ENCODE measurements at regions not wholly inside any gene's neighbourhood (a gene's known extent, or its start where the extent isn't known, plus 50 kb on each side); places are given as distances from the start of the nearest gene placed in this dataset.
"Not testable (repeated sequence)": the region's sequence is repeated elsewhere in the genome, so short reads cannot be mapped to it uniquely, and the experiment has no call there.

DNA sequence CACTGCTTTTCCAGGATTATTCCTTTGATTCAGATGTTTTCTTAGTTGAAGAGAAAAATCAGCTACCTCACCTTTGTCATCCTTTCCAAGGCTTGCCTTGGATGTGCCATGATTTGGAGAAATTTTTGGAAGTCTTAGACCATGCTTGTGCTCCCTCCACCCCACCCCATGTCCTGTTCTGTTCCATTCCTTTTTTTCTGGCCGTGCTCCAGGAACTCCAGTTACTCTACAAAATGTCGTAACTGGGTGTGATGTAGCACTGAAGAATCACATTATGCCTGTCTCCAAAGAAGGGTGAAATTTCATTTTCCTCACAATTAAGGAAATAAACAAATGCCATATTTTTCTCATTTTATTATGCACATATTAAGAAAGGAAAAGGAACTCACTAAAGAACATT, 217.8 kb upstream of the ZRANB2 start:
- TF ChIP-seq Cebpa-rat (IDR thresholded peaks at IDR 0.05): no peak
- no peak overlapping the region for H3K4me2 ChIP-seq
- H3K27ac ChIP-seq: no peak overlapping the region
- H3K4me1 ChIP-seq: 0 out of 2 replicates have a peak, but pooled peaks cover under 1% of the 10 kb centered on the region
- H3K36me3 ChIP-seq: no peaks in the 10 kb centered on the region
- H4K20me1 ChIP-seq: no peaks in the 10 kb centered on the region
- H3K9me3 ChIP-seq: no peaks in the 10 kb centered on the region
- no peaks in the 10 kb centered on the region for H3K27me3 ChIP-seq
- H3K4me3 ChIP-seq: no peak overlapping the region
- H3K9ac ChIP-seq: no peak overlapping the region

DNA sequence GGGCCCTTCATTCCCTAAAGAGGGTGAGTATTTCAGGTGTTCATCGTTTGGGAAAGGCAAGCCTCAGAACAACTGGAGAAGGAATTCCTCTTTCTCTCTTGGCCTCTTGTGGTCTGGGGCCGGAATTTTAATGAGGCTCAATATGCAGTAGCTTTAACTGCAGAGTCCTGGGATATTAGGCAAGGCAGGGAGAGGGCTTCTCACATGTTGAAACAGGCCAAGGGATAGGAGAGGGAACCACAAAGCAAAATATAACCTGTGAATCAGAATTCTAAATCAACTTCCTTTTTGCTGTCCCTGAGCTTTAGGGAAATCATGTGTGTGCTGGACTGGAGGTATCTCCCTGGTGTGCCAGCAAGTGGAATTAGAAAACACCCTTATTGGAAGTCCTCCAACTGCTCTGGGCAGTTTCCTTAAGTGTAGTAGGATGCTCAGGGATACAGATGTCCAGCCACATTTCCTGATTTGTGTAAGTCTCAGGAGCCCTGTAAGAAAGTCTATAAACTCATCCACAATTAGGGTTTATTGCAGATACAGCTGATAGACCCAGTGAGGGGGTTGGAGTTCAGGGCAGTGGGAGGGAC, 215.8 kb upstream of the ZRANB2 start:
- no peaks in the 10 kb centered on the region for H4K20me1 ChIP-seq
- H3K9ac ChIP-seq: no peak overlapping the region
- no peaks in the 10 kb centered on the region for H3K27me3 ChIP-seq
- H3K4me1 ChIP-seq: no peaks in the 10 kb centered on the region
- TF ChIP-seq Cebpa-rat (IDR thresholded peaks at IDR 0.05): no peak
- no peak overlapping the region for H3K4me3 ChIP-seq
- H3K9me3 ChIP-seq: no peaks in the 10 kb centered on the region; the same call in 1 of the 2 replicates
- no peak overlapping the region for H3K4me2 ChIP-seq
- H3K36me3 ChIP-seq: no peaks in the 10 kb centered on the region
- H3K27ac ChIP-seq: no peak overlapping the region

DNA sequence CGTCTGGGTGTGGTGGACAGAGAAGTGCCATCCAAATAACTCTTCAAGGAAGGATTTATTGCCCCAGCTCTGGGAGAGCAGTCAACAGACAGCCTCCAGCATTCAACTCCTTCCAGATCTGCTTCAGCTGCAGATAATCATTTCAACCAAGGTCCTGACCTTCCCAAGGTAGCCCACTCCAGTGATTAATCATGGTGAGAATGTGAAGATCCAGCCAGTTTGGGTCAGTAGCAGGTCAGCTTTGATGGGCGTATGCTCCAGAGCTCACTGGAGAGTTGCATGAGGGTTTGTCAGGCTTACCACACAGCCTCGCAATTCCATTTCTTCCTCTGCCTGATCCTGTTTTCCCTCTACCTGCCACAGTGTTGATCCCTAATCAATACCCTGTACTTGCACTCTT, 214.5 kb upstream of the ZRANB2 start:
- Histone ChIP-seq H3K27ac (no peak overlapping the region), H3K36me3 (no peaks in the 10 kb centered on the region), H3K4me2 (no peak overlapping the region), H3K27me3 (no peaks in the 10 kb centered on the region), H3K4me3 (no peak overlapping the region), H3K4me1 (no peaks in the 10 kb centered on the region), H3K9ac (no peak overlapping the region), H4K20me1 (no peaks in the 10 kb centered on the region), H3K9me3 (no peaks in the 10 kb centered on the region; the same call in 1 of the 2 replicates)
- no peak for TF ChIP-seq Cebpa-rat (IDR thresholded peaks at IDR 0.05)

DNA sequence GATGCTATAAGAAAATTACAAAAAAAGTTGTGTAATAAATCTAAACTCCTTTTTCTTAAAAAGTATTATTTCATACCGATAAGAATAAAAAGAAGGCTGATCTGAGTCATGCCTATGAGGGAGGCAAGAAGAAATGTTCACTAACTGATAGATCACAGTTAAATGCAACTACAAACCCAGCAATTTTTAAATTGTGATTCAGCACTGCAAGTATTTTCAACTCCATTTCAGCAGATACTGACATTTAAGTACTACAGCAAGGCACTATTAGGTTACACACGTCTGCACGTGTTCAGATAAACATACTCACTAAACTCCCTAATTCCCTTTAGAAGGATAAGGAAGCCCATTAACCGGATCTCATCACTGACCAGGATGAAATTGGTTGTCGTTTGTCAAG, 213.3 kb upstream of the ZRANB2 start:
- Histone ChIP-seq H3K27me3 (no peaks in the 10 kb centered on the region), H3K9ac (no peak overlapping the region), H3K4me1 (no peaks in the 10 kb centered on the region), H4K20me1 (no peaks in the 10 kb centered on the region), H3K27ac (no peak overlapping the region), H3K36me3 (no peaks in the 10 kb centered on the region), H3K9me3 (no peaks in the 10 kb centered on the region; the same call in 1 of the 2 replicates), H3K4me3 (no peak overlapping the region), H3K4me2 (no peak overlapping the region)
- no peak for TF ChIP-seq Cebpa-rat (IDR thresholded peaks at IDR 0.05)

DNA sequence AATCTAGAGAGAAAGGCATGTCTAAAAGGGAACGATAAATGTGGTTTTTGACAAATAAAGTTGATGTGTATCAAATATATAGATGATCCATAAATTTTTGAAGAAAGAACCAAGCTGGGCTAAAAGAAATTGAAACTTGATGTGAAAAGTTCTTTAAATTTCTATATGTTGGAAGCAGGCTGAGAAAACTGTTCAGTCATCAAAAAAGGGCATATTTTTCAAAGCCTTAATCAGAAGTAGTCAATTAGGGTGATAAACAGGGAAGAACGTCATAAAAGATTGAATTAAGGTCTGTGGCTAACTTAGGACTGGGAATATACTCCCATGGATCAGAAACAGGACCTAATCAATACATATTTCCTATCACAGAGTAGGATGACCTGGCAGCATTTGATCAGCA, 211.4 kb upstream of the ZRANB2 start:
- Histone ChIP-seq H3K4me2 (no peak overlapping the region), H4K20me1 (no peaks in the 10 kb centered on the region), H3K36me3 (no peaks in the 10 kb centered on the region), H3K4me1 (no peaks in the 10 kb centered on the region), H3K9me3 (no peaks in the 10 kb centered on the region; the same call in 1 of the 2 replicates), H3K27me3 (no peaks in the 10 kb centered on the region), H3K9ac (no peak overlapping the region), H3K27ac (no peak overlapping the region), H3K4me3 (no peak overlapping the region)
- TF ChIP-seq Cebpa-rat (IDR thresholded peaks at IDR 0.05): no peak

DNA sequence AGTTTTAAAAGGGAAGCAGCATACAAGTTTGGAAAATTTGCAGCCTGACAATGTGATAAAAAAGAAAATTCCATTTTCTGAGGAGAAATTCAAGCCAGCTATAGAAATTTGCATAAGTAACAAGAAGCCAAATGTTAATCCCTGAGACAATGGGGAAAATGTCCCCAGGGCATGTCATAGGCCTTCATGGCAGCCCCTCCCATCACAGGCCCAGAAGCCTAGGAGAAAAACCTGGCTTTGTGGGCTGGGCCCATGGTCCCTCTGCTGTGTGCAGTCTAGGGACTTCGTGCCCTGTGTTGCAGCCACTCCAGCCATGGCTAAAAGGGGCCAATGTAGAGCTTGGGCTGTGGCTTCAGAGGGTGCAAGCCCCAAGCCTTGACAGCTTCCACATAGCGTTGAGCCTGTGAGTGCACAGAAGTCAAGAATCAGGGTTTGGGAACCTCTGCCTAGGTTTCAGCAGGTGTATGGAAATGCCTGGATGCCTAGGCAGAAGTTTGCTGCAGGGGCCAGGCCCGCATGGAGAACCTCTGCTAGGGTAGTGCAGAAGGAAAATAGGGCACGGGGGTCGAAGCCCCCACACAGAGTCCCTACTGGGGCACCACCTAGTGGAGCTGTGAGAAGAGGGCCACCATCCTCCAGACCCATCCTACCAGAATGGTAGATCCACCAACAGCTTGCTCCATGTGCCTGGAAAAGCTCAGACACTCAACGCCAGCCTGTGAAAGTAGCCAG, 209.8 kb upstream of the ZRANB2 start:
- not testable (repeated sequence) for H3K4me3 ChIP-seq, H3K9ac ChIP-seq, H3K36me3 ChIP-seq, H3K9me3 ChIP-seq, H3K27me3 ChIP-seq, H3K4me2 ChIP-seq, H3K27ac ChIP-seq, H3K4me1 ChIP-seq, H4K20me1 ChIP-seq

DNA sequence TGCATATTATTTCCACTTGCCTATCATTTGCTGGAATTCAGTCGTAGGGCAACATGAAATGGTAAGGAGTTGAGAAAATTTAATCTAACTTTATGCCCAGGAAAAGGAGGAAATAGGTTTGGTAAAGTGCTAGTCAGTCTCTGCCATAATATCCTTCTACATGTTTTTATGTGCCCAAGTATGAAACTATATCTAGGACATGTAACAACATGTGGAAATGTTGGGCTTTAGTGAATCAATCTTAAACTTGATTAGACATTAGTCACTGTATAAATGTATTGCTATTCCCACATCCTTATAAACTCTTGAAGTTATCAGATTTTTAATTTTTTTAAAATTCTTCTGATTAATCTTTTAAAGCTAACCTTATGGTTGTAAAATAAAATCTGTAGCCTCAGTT, 204.7 kb upstream of the ZRANB2 start:
- Histone ChIP-seq H3K4me2 (no peak overlapping the region), H3K27ac (no peak overlapping the region), H3K27me3 (no peaks in the 10 kb centered on the region), H3K4me1 (no peaks in the 10 kb centered on the region), H3K9me3 (peaks cover 6% of the 10 kb centered on the region; the same call in 1 of the 2 replicates), H3K9ac (no peak overlapping the region), H4K20me1 (no peaks in the 10 kb centered on the region), H3K4me3 (no peak overlapping the region), H3K36me3 (no peaks in the 10 kb centered on the region)
- TF ChIP-seq Cebpa-rat (IDR thresholded peaks at IDR 0.05): no peak

DNA sequence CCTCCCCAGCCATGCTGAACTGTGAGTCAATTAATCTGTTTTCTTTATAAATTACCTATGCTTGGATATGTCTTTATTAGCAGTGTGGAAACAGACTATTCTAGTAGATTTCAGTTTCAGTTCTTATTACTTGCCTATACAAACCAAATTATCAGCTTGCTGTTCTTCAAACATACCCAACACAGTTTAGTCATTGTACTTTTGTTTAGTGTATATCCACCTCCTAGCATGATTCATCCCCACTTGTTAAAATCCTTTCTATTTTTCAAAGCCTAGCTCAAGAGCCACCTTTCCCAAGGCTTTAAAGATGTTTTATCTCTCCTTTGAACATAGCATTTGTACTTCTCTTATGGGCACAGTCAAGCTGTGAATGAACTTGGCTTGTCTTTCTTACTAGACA, 195.6 kb upstream of the ZRANB2 start:
- Histone ChIP-seq H3K27me3 (no peaks in the 10 kb centered on the region), H3K4me1 (no peaks in the 10 kb centered on the region), H3K9me3 (no peaks in the 10 kb centered on the region), H3K4me2 (no peak overlapping the region), H4K20me1 (no peaks in the 10 kb centered on the region), H3K27ac (no peak overlapping the region), H3K4me3 (no peak overlapping the region), H3K9ac (no peak overlapping the region), H3K36me3 (no peaks in the 10 kb centered on the region)
- TF ChIP-seq Cebpa-rat (IDR thresholded peaks at IDR 0.05): no peak

DNA sequence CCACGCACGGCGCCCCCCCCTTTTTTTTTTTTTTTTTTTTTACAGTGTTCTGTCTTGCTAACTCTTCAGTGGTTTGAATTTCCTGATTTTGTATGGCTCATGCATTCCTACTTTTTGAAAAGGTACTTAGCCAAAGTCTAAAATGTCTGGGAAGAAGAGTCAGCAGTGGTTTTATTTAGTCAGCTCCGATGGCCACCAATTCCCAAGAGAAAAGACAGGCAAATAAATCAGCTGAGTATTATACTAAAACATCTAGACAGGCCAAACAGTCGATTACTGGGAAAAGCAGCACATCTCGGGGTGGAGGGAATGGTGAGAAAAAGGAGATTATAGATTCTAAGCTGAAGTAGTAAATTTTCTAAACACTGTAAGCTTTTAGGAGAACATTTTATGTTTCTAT, 192.5 kb upstream of the ZRANB2 start:
- no peak overlapping the region for H3K9ac ChIP-seq
- no peaks in the 10 kb centered on the region for H3K36me3 ChIP-seq
- no peak overlapping the region for H3K4me2 ChIP-seq
- no peak for TF ChIP-seq Cebpa-rat (IDR thresholded peaks at IDR 0.05)
- H3K27me3 ChIP-seq: no peaks in the 10 kb centered on the region
- H3K4me3 ChIP-seq: no peak overlapping the region
- no peak overlapping the region for H3K27ac ChIP-seq
- no peaks in the 10 kb centered on the region for H3K9me3 ChIP-seq
- no peaks in the 10 kb centered on the region for H3K4me1 ChIP-seq
- H4K20me1 ChIP-seq: no peaks in the 10 kb centered on the region

DNA sequence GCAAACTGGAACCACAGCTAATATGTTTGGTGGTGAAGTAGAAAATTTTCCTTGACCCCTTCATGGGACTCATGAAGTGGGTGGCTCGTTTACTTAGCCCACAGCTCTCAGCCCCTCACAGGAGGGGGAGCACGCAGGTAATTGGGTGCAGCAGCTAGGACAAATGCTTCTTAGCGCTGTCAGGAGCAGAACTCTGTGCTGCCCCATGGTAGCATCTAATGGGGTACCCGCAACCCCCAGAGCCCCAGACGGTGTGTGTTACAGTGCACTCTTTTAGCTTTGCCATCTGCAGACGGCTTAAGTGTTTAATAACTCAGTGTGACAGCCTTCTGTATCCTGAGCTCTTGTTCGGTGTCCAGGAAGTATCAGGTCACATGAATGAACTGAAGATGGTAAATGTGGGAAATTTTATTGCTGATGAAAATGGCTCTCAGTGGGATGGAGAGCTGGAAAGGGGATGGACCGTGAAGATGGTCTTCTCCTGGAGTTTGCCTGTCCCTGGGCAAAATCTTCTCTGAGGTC, 189.6 kb upstream of the ZRANB2 start:
- Histone ChIP-seq H3K4me1 (no peaks in the 10 kb centered on the region), H3K9me3 (no peaks in the 10 kb centered on the region), H3K4me2 (no peak overlapping the region), H3K36me3 (no peaks in the 10 kb centered on the region), H3K27ac (no peak overlapping the region), H3K9ac (no peak overlapping the region), H3K4me3 (no peak overlapping the region), H4K20me1 (no peaks in the 10 kb centered on the region), H3K27me3 (no peaks in the 10 kb centered on the region)
- TF ChIP-seq Cebpa-rat (IDR thresholded peaks at IDR 0.05): no peak
